SIG-M5 (cell line): ENCODE measurements at regions not wholly inside any gene's neighbourhood (a gene's known extent, or its start where the extent isn't known, plus 50 kb on each side); places are given as distances from the start of the nearest gene placed in this dataset.
"Not testable (repeated sequence)": the region's sequence is repeated elsewhere in the genome, so short reads cannot be mapped to it uniquely, and the experiment has no call there.

Experiments used
- DNase-seq: peaks from one replicate; lab custom pipeline; 2025; lab: John Stamatoyannopoulos, UW

GRCh38 chr22:25417826-25418225 is 146.6 kb upstream of the GRK3 start:
- DNase-seq, result not testable (repeated sequence)

DNA sequence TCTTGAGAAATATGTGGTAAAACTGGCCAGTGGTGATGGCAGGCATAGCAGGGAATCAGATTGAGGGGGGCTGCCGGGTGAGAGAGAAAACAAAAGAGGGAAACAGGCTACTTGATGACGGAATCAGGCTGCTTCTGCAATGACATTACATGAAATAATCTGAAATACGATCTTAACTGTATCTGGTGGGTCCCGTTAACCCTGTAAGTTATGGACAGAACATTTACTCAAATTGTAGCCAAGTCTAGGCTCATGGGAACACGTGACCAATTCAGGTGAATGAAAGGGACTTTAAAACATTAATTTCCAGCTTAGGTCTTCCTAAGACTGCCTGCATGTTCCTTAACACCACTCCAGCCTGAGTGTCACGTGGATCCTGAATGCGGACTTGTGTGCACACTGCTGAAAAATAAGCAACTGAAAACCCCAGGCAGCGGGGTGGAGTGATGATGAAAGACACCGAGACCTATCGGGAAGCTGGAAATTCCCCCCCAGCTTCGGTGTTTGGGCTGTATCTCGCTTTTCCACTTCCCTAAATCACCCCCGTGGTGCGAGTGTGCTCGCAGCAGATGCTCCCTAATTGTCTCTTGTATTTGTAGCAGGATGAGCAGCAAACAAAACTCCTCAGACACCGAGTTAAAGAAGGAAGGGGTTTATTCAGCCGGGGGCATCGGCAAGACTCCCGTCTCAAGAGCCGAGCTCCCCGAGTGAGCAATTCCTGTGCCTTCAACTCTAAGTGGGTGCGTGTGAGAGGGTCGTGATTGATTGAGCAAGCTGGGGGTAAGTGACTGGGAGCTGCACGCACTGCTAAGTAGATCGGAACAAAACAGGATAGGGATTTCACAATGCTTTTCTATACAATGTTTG is 145.0 kb upstream of the GRK3 start:
- DNase-seq, result no peak

GRCh38 chr22:25420114-25420441 is 144.4 kb upstream of the GRK3 start:
- DNase-seq, result not testable (repeated sequence)

- no peak for DNase-seq
Observed at GRCh38 chr22:25420471-25420924, 144.0 kb upstream of the GRK3 start.

- DNase-seq, result no peak
Observed at GRCh38 chr22:25420925-25421904, 143.3 kb upstream of the GRK3 start.

DNA sequence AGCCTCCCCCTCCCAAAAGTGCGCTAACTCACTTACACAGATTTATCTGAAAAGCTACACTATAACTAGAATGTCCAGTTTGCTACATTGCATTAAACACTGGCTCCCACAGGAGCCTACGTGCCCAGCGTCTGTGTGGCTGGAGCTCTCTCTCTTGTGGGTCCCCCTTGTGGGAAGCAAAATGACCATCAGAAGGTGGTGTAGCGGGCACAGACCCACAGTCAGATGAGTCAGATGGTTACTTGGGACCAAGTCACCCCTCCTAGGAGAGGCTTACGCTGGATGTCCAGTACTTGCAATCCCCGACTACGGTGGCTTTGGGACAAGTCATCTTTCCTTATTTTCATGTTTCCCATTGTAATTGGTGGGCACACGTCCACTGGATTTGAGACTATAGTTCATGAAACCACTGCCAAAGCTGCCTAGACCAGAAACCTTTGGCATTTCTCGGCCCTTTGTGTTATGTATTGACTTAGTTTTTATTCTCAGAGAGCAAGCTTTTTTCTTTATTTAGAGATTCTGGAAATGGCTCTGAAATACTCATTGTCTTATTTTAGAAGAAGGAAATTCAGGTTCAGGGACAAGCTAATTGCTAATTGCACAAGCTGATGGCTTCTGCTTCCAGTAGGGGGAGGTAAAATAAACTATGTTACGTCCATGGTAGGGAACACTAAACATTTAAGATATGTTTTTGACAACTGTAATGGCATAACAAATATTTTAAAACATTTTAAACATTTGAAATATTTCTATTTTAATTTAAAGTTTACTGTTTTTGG is 137.8 kb upstream of the GRK3 start:
- not testable (repeated sequence) for DNase-seq

DNA sequence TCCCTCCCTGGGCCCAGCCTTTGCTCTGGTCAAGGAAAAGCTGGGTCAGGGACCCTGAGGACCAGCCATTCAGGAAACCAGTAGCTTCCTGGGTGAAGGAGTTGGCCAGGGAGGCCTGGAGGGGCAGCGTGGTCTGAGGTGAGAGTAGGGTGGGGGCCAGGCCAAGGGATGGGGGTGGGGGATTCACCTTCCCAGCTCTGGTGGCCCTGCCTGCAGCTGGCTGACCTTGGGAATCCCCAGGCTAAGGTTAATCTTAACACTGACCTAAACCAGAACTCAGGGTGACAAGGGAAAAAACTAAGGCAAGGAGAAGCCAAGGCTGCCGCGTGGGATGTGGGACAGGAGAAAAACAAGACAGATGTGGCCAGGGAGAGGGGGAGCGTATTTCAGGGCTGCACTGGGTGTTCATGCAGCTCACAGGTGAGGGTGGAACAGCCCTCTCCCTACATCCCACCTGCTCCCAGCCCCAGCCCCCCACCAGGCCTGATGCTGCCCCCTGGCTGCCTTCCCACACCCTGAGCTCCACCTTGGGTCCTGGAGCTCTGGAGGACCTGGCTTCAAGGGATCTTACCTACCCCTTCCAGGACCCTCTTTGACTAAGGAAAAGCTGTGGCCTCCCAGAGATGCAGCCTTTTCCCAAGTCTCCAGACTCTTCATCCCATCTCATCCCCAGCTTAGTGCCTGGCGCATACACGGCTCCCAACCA is 132.7 kb upstream of the GRK3 start:
- not testable (repeated sequence) for DNase-seq

DNA sequence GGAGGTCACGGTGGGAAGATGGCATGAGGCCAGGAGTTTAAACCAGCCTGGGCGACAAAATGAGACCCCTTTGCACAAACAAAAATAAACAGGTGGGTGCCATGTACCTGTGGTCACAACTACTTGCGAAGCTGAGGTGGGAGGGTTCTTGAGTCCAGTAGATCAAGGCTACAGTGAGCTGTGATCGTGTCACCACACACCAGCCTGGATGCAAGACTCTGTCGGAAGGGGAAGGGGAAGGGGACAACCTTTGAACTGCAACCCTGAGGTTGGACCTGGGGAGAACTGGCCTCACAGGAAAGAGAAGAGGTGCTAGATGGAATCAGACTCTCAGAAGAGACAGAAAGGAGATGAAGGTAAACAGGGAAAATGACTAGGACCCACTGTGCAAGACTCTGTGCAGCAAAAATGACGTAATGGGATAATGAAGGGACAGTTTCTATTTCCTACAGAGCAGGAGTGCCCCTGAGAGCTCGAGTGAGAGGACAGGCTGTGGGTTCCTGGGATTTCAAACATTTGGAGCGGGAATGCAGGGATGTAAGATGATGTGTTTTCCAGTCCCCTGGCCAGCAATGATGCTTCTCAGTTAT is 131.0 kb upstream of the GRK3 start:
- not testable (repeated sequence) for DNase-seq

- no peak for DNase-seq
Observed at GRCh38 chr22:25437414-25438160, 126.9 kb upstream of the GRK3 start.

GRCh38 chr22:25447067-25447685 is 117.3 kb upstream of the GRK3 start:
- no peak for DNase-seq

DNA sequence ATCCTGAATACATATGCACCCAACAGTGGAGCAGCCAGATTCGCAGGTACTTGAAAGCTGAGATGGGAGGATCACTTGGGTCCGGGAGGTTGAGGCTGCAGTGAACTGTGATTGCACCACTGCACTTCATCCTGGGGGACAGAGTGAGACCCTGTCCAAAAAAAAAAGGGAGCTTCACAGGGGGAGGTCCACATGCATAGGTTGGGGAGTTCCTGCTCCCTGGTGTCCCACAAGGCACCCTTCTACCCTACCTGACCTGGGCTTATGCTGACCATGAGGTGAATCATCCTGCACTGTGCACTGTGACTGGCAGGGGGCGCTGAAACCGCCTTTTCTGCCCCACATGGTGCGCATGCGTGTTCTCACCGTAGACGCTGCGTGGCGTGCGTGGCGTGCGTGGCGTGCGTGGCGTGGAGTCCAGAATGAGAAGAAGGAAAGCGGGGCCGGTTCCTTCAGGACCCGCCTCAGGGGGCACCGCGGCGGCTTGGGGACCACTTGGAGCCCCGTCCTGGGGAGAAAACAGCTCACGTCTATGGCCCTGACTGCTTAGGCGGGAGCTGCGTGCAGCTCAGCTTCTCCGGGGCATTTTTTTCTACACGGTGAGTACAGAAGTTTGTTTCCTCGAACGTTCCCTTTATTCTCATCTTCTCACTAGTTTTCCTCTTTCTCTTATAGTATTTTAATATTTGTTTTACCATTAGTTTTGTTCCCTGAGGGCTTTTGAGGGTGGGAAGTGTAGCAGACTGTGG is 116.6 kb upstream of the GRK3 start:
- no peak for DNase-seq

DNA sequence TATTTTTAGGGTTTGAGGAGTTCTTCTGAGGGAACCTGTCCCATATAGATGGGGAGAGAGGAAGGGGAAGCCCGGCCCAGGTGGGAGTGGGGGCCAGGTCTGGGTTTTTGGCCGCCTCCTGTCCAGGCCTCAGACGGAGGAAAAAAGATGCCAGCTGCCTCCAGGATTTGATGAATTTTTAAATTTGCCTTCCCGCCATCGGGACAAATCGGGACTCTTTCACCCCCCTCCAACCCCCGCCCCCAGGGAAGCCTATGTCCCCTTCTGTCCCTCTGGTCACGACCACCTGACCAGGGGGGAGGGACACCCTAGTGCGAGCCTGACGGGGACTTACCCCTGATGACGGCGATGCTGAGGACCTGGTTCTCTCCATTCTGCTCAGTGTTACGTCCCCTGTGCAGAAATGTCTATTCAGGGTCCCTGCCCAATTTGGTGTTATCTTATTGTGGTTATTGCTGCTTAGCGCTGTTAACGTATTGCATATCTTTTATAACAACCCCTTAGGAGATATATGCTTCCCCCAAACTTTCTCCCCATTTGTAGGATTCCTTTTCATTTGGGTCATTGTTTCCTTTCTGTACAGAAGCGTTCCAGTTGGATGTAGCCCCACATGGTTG is 115.9 kb upstream of the GRK3 start:
- DNase-seq, result no peak

- no peak for DNase-seq
Observed at GRCh38 chr22:25449781-25450317, 114.6 kb upstream of the GRK3 start.

GRCh38 chr22:25451480-25452114 is 112.9 kb upstream of the GRK3 start:
- DNase-seq, result no peak

- DNase-seq, result no peak
Observed at GRCh38 chr22:25452116-25452700, 112.3 kb upstream of the GRK3 start.

DNA sequence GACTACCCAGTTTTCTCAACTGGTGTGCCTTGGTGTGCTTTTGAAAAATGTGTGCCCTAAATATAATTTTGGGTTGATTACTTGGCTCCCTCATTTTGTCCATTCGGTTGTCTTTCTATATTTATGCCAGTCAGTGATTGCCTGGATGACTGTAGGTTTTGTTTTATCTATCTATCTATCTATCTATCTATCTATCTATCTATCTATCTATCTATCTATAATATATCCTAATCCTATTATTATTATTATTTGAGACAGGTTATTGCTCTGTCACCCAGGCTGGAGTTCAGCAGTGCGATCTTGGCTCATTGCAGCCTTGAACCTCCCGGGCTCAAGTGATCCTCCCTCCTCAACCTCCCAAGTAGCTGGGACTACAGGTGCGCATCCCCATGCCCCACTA is 111.4 kb upstream of the GRK3 start:
- DNase-seq, result no peak

DNA sequence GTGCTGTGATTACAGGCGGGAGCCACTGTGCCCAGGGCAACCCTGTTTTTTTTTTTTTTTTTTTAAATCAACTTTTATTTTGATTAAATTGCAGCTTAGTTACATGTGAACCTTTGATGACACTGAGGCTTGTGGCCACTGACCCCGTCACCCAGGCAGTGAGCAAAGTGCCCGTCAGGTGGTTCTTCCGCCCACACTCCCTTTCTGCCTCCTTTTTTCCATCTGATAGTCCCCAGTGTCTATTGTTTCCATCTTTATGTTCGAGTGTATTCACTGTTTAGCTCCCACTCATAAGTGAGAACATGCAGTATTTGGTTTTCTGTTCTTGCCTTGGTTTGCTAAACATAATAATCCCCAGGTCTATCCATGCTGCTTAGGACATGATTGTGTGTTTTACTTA is 110.9 kb upstream of the GRK3 start:
- DNase-seq, result no peak
